ENCODE measurements at regions not wholly inside any gene's neighbourhood (a gene's known extent, or its start where the extent isn't known, plus 50 kb on each side); places are given as distances from the start of the nearest gene placed in this dataset.

- no peak for DNase-seq (ENCODE audit: low spot score)
- H3K4me3 ChIP-seq = no peak overlapping the region
- H3K4me1 ChIP-seq (replicated peaks) = no peaks in the 10 kb centered on the region
- TF ChIP-seq POLR2A (IDR thresholded peaks at IDR 0.05) (no peak), POLR2AphosphoS5 (IDR thresholded peaks at IDR 0.05) (no peak), CTCF (IDR thresholded peaks at IDR 0.05) (no peak)
- no peaks in the 10 kb centered on the region for H3K27me3 ChIP-seq (replicated peaks; ENCODE audit: insufficient read depth)
- no peak overlapping the region for H3K27ac ChIP-seq
- H3K36me3 ChIP-seq = no peaks in the 10 kb centered on the region
- intact Hi-C loops (cut with DNase I) = no loop called here
- H3K9me3 ChIP-seq = no peaks in the 10 kb centered on the region
Measured at GRCh38 chr21:15524855-15525254, 204.9 kb upstream of the USP25 start.

DNA sequence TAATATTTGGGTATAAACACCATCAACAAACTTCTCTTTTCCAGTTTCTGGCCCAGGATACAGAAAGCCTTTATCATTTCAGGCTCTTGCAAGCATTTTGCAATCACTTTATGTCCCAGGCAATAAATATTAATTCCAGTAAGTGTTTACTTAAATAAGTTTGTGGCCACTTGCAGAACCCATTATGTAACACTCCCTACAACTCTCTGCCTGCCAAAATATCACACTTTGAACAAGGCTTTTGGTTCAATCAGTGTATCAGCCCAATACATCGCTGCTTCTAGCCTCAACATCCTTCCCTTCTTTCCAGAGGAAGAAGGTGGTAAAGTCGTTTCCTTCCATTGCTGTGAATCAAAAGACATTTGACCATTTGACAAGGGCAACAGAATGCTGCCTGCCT, 203.0 kb upstream of the USP25 start:
- Histone ChIP-seq H3K4me3 (no peak overlapping the region), H3K27ac (no peak overlapping the region), H3K27me3 (replicated peaks; ENCODE audit: insufficient read depth) (no peaks in the 10 kb centered on the region), H3K36me3 (no peaks in the 10 kb centered on the region), H3K4me1 (replicated peaks) (no peaks in the 10 kb centered on the region), H3K9me3 (no peaks in the 10 kb centered on the region)
- intact Hi-C loops (cut with DNase I) = no loop called here
- WGBS = 46% methylated on average over 2 of the region's 2 CpGs
- TF ChIP-seq CTCF (IDR thresholded peaks at IDR 0.05) = no peak
- no peak for TF ChIP-seq POLR2A (IDR thresholded peaks at IDR 0.05)
- no peak for TF ChIP-seq POLR2AphosphoS5 (IDR thresholded peaks at IDR 0.05)
- DNase-seq (ENCODE audit: low spot score) = no peak

DNA sequence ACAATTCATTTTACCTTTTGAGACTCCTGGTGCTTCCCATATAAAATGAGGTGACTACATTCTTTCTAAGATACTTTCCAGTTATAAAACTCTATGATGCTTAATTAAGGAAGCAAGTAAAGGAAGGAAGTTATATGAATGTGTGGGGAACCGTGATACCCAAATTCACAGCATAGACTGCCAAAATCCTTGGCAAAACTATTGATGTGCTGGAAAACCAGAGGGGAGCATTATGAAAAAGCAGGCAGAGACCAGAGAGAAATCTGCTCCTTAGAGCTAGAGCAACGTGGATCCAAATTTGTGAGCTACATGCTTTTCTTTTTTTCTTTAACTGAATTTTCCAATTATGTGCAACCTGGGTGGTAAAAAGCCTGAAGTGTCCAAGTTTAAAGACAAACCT, 201.4 kb upstream of the USP25 start:
- Histone ChIP-seq H3K36me3 (no peaks in the 10 kb centered on the region), H3K27ac (no peak overlapping the region), H3K9me3 (no peaks in the 10 kb centered on the region), H3K4me3 (no peak overlapping the region), H3K4me1 (replicated peaks) (no peaks in the 10 kb centered on the region), H3K27me3 (replicated peaks; ENCODE audit: insufficient read depth) (no peaks in the 10 kb centered on the region)
- 55% methylated on average over 2 of the region's 2 CpGs for WGBS
- DNase-seq (ENCODE audit: low spot score) = no peak
- TF ChIP-seq CTCF (IDR thresholded peaks at IDR 0.05) (no peak), POLR2AphosphoS5 (IDR thresholded peaks at IDR 0.05) (no peak), POLR2A (IDR thresholded peaks at IDR 0.05) (no peak)
- intact Hi-C loops (cut with DNase I) = no loop called here

DNA sequence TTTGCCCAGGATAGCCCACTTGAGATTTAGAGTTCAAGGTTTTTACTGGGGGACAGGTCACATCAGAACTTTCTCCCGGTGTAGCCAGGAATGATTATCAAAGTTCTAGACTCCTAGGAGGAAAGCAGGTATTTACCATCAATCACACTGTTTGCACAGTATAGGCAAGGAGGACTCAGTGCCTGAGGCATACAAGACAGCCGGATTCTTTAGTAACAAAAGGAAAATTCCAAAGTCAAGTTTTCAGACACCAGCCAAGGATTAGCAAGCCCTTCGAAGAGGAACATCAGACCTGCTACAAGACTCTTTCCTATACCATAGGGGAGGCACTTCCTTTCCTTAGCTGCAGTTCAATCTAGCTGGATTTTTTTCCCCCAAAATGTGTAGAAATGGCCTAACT, 197.8 kb upstream of the USP25 start:
- Histone ChIP-seq H3K27ac (no peak overlapping the region), H3K4me1 (replicated peaks) (no peaks in the 10 kb centered on the region), H3K36me3 (no peaks in the 10 kb centered on the region), H3K9me3 (no peaks in the 10 kb centered on the region), H3K4me3 (no peak overlapping the region), H3K27me3 (replicated peaks; ENCODE audit: insufficient read depth) (no peaks in the 10 kb centered on the region)
- WGBS = 51% methylated on average over 3 of the region's 3 CpGs
- no peak for TF ChIP-seq CTCF (IDR thresholded peaks at IDR 0.05)
- no peak for TF ChIP-seq POLR2AphosphoS5 (IDR thresholded peaks at IDR 0.05)
- TF ChIP-seq POLR2A (IDR thresholded peaks at IDR 0.05) = no peak
- no peak for DNase-seq (ENCODE audit: low spot score)
- intact Hi-C loops (cut with DNase I) = no loop called here

DNA sequence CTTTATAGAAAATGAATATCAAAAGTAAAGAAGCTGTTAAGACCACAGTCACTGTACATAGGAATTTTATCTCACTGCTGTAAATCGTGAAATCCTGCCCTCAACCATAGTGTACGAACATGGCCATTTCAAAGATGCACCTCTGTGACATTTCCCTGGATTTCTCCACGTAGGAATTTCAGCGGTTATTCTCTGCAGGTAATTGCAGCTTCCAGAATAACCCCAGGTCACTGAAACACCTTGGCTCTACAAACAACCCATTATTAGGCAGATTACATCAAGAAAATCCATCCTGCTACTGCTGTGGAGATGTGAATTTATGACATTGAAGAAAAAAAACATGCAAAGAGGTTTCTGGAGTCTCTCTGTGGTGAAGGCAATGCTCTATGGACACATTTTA, 196.2 kb upstream of the USP25 start:
- WGBS = 50% methylated on average over 4 of the region's 4 CpGs
- intact Hi-C loops (cut with DNase I) = no loop called here

More for the DNA sequence above, 196.2 kb upstream of the USP25 start:
- TF ChIP-seq POLR2AphosphoS5 (IDR thresholded peaks at IDR 0.05) (no peak), CTCF (IDR thresholded peaks at IDR 0.05) (no peak), POLR2A (IDR thresholded peaks at IDR 0.05) (no peak)
- no peaks in the 10 kb centered on the region for H3K4me1 ChIP-seq (replicated peaks)
- no peak for DNase-seq (ENCODE audit: low spot score)
- no peaks in the 10 kb centered on the region for H3K27me3 ChIP-seq (replicated peaks; ENCODE audit: insufficient read depth)
- H3K36me3 ChIP-seq = no peaks in the 10 kb centered on the region
- H3K4me3 ChIP-seq = no peak overlapping the region
- H3K9me3 ChIP-seq = no peaks in the 10 kb centered on the region
- H3K27ac ChIP-seq = no peak overlapping the region

All from prostate gland (tissue), 2 donors.